ENCODE measurements at regions not wholly inside any gene's neighbourhood (a gene's known extent, or its start where the extent isn't known, plus 50 kb on each side); places are given as distances from the start of the nearest gene placed in this dataset.

GRCh38 chr3:193853511-193854219 lies 260.7 kb downstream of the OPA1 start:
- TF ChIP-seq CTCF (IDR thresholded peaks at IDR 0.05; ENCODE audit: poor library complexity, severe bottlenecking), result no peak
- TF ChIP-seq REST (IDR thresholded peaks at IDR 0.05; ENCODE audit: borderline replicate concordance), result no peak
- no peak for TF ChIP-seq MXI1 (conservative IDR thresholded peaks at IDR 0.05; ENCODE audit: poor library complexity, severe bottlenecking)

Data from neural cell (in vitro differentiated cells).